DND-41 (cell line): ENCODE measurements at regions not wholly inside any gene's neighbourhood (a gene's known extent, or its start where the extent isn't known, plus 50 kb on each side); places are given as distances from the start of the nearest gene placed in this dataset.

Experiments
- EZH2 ChIP-seq: IDR thresholded peaks from 3 replicates; pipeline ENCODE4 v1.6.1; 2012; ENCODE audit warnings: borderline replicate concordance, low read depth, mild to moderate bottlenecking, moderate library complexity, low read length, inconsistent platforms; ENCODE audit not compliant: severe bottlenecking
- TF ChIP-seq, protein P1 (sequence below): IDR thresholded peaks from 2 replicates; pipeline ENCODE4 v1.5.1; 2012; ENCODE audit warnings: borderline replicate concordance, low read length, moderate library complexity, mild to moderate bottlenecking; ENCODE audit not compliant: poor library complexity, severe bottlenecking; ENCODE audit errors: extremely low read depth

GRCh38 chr1:79252598-79252997 is 246.1 kb upstream of the ADGRL4 start:
- TF ChIP-seq, protein P1, sequence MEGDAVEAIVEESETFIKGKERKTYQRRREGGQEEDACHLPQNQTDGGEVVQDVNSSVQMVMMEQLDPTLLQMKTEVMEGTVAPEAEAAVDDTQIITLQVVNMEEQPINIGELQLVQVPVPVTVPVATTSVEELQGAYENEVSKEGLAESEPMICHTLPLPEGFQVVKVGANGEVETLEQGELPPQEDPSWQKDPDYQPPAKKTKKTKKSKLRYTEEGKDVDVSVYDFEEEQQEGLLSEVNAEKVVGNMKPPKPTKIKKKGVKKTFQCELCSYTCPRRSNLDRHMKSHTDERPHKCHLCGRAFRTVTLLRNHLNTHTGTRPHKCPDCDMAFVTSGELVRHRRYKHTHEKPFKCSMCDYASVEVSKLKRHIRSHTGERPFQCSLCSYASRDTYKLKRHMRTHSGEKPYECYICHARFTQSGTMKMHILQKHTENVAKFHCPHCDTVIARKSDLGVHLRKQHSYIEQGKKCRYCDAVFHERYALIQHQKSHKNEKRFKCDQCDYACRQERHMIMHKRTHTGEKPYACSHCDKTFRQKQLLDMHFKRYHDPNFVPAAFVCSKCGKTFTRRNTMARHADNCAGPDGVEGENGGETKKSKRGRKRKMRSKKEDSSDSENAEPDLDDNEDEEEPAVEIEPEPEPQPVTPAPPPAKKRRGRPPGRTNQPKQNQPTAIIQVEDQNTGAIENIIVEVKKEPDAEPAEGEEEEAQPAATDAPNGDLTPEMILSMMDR, result no peak
- TF ChIP-seq EZH2, result no peak
